ENCODE measurements at regions not wholly inside any gene's neighbourhood (a gene's known extent, or its start where the extent isn't known, plus 50 kb on each side); places are given as distances from the start of the nearest gene placed in this dataset.
A peak's percentile ranks its signal among the peaks of the same experiment; 100 is the strongest.

DNA sequence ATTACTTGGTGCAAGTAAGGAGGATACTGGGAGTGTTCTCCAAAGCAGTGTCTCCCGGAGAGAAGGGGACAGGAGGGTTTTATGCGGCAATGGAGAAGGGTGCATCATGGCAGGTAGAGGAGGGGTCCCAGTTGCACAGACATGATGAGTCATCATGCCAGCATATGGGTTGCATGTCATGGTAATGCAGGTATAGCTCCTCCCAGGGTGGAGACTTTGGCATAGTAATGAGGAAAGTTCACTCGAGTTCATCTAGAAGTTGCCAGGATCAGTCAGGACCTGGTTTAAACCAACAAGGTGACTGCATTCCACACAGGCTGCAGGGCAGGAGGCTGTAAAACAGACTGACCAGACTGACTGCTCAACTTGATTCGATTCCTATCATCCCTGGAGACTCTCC lies 355.7 kb upstream of the DUSP10 start:
- TF ChIP-seq, protein P1, sequence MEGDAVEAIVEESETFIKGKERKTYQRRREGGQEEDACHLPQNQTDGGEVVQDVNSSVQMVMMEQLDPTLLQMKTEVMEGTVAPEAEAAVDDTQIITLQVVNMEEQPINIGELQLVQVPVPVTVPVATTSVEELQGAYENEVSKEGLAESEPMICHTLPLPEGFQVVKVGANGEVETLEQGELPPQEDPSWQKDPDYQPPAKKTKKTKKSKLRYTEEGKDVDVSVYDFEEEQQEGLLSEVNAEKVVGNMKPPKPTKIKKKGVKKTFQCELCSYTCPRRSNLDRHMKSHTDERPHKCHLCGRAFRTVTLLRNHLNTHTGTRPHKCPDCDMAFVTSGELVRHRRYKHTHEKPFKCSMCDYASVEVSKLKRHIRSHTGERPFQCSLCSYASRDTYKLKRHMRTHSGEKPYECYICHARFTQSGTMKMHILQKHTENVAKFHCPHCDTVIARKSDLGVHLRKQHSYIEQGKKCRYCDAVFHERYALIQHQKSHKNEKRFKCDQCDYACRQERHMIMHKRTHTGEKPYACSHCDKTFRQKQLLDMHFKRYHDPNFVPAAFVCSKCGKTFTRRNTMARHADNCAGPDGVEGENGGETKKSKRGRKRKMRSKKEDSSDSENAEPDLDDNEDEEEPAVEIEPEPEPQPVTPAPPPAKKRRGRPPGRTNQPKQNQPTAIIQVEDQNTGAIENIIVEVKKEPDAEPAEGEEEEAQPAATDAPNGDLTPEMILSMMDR (IDR thresholded peaks at IDR 0.05; ENCODE audit: low read depth, low read length, missing control alignments): no peak
- no peak for DNase-seq (ENCODE audit: low read depth)
- no peak overlapping the region for H3K4me3 ChIP-seq (ENCODE audit: low read depth, low read length)

DNA sequence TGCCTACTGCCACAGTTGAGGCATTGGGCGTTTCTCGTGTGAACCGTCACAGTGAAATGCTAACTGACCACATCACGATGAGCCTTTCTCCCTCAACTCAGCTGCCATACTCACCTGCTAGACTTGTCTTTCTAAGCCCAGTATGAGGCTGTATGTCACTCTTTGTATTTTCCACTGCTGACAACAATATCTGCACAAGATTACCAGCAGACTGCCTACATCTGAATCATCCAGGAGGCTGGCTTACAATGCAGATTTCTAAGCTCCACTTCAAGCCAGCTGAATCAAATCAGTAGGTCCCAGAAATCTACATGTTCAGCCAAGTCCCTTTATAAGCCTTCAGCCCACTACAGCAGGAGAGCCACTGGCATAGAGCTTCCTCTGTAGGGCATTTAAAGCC lies 355.0 kb upstream of the DUSP10 start:
- TF ChIP-seq, protein P1 (IDR thresholded peaks at IDR 0.05; ENCODE audit: low read depth, low read length, missing control alignments): no peak
- no peak for DNase-seq (ENCODE audit: low read depth)
- no peak overlapping the region for H3K4me3 ChIP-seq (ENCODE audit: low read depth, low read length)

DNA sequence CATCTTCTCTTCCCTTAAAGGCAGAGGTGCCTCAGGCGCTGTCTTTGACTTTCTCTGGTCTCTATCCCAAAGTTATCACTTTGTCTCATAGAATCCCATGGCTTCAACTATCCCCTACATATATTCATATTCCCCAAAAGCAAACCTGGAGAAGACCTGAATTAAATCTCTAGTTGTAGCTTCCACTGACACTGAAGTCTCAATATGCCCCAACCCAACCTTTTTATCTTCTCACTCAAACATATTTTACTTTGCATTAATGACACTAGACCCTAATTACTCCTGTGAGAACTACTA lies 354.5 kb upstream of the DUSP10 start:
- TF ChIP-seq, protein P1 (IDR thresholded peaks at IDR 0.05; ENCODE audit: low read depth, low read length, missing control alignments): no peak
- no peak for DNase-seq (ENCODE audit: low read depth)
- no peak overlapping the region for H3K4me3 ChIP-seq (ENCODE audit: low read depth, low read length)

- TF ChIP-seq, protein P1 (IDR thresholded peaks at IDR 0.05; ENCODE audit: low read depth, low read length, missing control alignments): peak; percentile 96
- H3K4me3 ChIP-seq (ENCODE audit: low read depth, low read length): no peak overlapping the region
Observed at GRCh38 chr1:222095606-222096475, 354.0 kb upstream of the DUSP10 start.

DNA sequence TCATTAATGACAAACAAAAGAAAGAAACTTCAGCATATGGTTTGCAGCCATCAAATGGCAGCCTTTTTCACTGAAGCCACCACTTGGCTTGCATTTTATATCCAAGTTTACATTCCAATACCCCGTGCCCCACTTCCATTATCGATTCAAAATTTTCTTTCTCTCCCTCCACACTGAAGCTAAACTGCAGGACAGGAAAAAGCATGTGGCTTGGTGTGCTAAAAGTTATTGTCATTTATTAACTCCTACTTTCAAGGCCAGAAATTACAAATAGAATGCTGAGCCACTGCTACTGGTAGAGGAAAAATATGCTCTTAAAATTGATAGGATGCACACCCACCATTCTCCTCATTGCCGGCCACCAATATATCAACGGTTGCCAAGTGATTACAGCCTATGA lies 351.6 kb upstream of the DUSP10 start:
- TF ChIP-seq, protein P1 (IDR thresholded peaks at IDR 0.05; ENCODE audit: low read depth, low read length, missing control alignments): no peak
- DNase-seq (ENCODE audit: low read depth): no peak
- no peak overlapping the region for H3K4me3 ChIP-seq (ENCODE audit: low read depth, low read length)

More at GRCh38 chr1:222095606-222096475, 354.0 kb upstream of the DUSP10 start:
- DNase-seq (ENCODE audit: low read depth): peak; percentile 5

DNA sequence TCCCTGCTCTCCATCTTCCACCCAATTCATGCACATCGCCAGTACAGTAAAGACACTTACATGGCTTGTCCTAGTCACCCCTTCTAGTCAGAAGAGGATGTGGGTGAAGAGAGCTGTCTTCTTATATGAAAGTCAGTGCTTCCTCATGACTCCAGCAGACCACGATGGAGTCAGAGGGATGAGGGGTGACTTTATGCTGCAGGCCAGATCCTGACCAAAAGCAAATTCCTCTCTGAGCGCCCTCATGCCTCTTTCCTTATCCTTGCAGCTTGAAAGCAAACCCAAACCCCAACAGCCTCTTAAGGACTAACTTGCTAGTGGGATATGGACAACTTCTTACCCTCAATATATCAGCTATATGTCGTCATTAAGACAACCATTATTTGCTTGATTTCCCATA lies 348.2 kb upstream of the DUSP10 start:
- no peak for DNase-seq (ENCODE audit: low read depth)
- no peak overlapping the region for H3K4me3 ChIP-seq (ENCODE audit: low read depth, low read length)
- TF ChIP-seq, protein P1 (IDR thresholded peaks at IDR 0.05; ENCODE audit: low read depth, low read length, missing control alignments): no peak

Measured in GM12864 (cell line).